ENCODE measurements at regions not wholly inside any gene's neighbourhood (a gene's known extent, or its start where the extent isn't known, plus 50 kb on each side); places are given as distances from the start of the nearest gene placed in this dataset.

- H3K4me3 ChIP-seq (ENCODE audit: low read depth, low read length), result no peak overlapping the region
- H3K36me3 ChIP-seq (ENCODE audit: control insufficient read depth, insufficient read depth, low read length), result no peaks in the 10 kb centered on the region
- no peak overlapping the region for H2AFZ ChIP-seq
- no peaks in the 10 kb centered on the region for H3K4me1 ChIP-seq
- H3K27ac ChIP-seq, result no peak overlapping the region
- H3K9ac ChIP-seq, result no peak overlapping the region
- H3K4me2 ChIP-seq (ENCODE audit: low read length), result no peak overlapping the region
- TF ChIP-seq CTCF (IDR thresholded peaks at IDR 0.05), result no peak
- no peaks in the 10 kb centered on the region for H3K9me3 ChIP-seq (ENCODE audit: control insufficient read depth, low read length)
- H3K27me3 ChIP-seq (ENCODE audit: control insufficient read depth, insufficient read depth, low read length), result no peaks in the 10 kb centered on the region
- no peaks in the 10 kb centered on the region for H3K79me2 ChIP-seq
Observed at GRCh38 chr17:31758646-31759045, 100.4 kb downstream of the COPRS start.

- Histone ChIP-seq H3K4me1 (no peaks in the 10 kb centered on the region), H3K9ac (no peak overlapping the region), H3K27ac (no peak overlapping the region), H2AFZ (no peak overlapping the region), H3K27me3 (ENCODE audit: control insufficient read depth, insufficient read depth, low read length) (no peaks in the 10 kb centered on the region), H3K4me2 (ENCODE audit: low read length) (no peak overlapping the region), H3K36me3 (ENCODE audit: control insufficient read depth, insufficient read depth, low read length) (no peaks in the 10 kb centered on the region), H3K4me3 (ENCODE audit: low read depth, low read length) (no peak overlapping the region), H3K9me3 (ENCODE audit: control insufficient read depth, low read length) (no peaks in the 10 kb centered on the region), H3K79me2 (no peaks in the 10 kb centered on the region)
- no peak for TF ChIP-seq CTCF (IDR thresholded peaks at IDR 0.05)
Observed at GRCh38 chr17:31757097-31757496, 101.9 kb downstream of the COPRS start.

- no peaks in the 10 kb centered on the region for H3K27me3 ChIP-seq (ENCODE audit: control insufficient read depth, insufficient read depth, low read length)
- no peak overlapping the region for H3K27ac ChIP-seq
- H3K4me2 ChIP-seq (ENCODE audit: low read length), result no peak overlapping the region
- H3K36me3 ChIP-seq (ENCODE audit: control insufficient read depth, insufficient read depth, low read length), result no peaks in the 10 kb centered on the region
- H3K4me3 ChIP-seq (ENCODE audit: low read depth, low read length), result no peak overlapping the region
- H3K9me3 ChIP-seq (ENCODE audit: control insufficient read depth, low read length), result no peaks in the 10 kb centered on the region
- no peak overlapping the region for H2AFZ ChIP-seq
- no peak for TF ChIP-seq CTCF (IDR thresholded peaks at IDR 0.05)
- no peak overlapping the region for H3K9ac ChIP-seq
- H3K79me2 ChIP-seq, result no peaks in the 10 kb centered on the region
- H3K4me1 ChIP-seq, result no peaks in the 10 kb centered on the region
Observed at GRCh38 chr17:31754239-31754945, 104.7 kb downstream of the COPRS start.

- Histone ChIP-seq H2AFZ (no peak overlapping the region), H3K4me3 (ENCODE audit: low read depth, low read length) (no peak overlapping the region)
Observed at GRCh38 chr17:31753011-31753410, 106.0 kb downstream of the COPRS start.

More at GRCh38 chr17:31753011-31753410, 106.0 kb downstream of the COPRS start:
- H3K27me3 ChIP-seq (ENCODE audit: control insufficient read depth, insufficient read depth, low read length), result no peaks in the 10 kb centered on the region
- no peak overlapping the region for H3K27ac ChIP-seq
- H3K9ac ChIP-seq, result no peak overlapping the region
- no peaks in the 10 kb centered on the region for H3K4me1 ChIP-seq
- H3K79me2 ChIP-seq, result no peaks in the 10 kb centered on the region
- H3K36me3 ChIP-seq (ENCODE audit: control insufficient read depth, insufficient read depth, low read length), result no peaks in the 10 kb centered on the region
- H3K9me3 ChIP-seq (ENCODE audit: control insufficient read depth, low read length), result no peaks in the 10 kb centered on the region
- no peak overlapping the region for H3K4me2 ChIP-seq (ENCODE audit: low read length)
- no peak for TF ChIP-seq CTCF (IDR thresholded peaks at IDR 0.05)

Measured in parathyroid adenoma (tissue), 2 donors.